ENCODE measurements at regions not wholly inside any gene's neighbourhood (a gene's known extent, or its start where the extent isn't known, plus 50 kb on each side); places are given as distances from the start of the nearest gene placed in this dataset.
"Not testable (repeated sequence)": the region's sequence is repeated elsewhere in the genome, so short reads cannot be mapped to it uniquely, and the experiment has no call there.

DNA sequence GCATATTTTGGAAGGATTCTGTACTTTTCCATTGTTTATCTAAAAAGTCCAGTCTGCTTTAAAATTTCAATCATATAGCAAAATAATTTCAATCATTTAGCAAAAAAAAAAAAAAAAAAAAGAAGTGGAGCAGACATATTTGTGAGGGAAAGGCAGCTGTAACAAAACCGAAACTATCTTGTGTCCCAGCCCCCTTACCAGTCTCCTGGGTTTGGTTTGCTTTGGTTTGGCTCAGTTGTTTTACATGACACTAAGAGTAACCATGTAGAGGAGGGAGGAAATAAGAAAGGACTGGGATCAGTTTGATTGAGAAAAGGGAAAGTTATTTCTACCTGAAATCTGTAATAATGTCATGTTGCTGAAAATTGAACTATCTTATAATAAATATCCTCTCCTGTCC is 158.8 kb upstream of the GADL1 start:
- DNase-seq = no peak

GRCh38 chr3:31054032-31054431 is 159.6 kb upstream of the GADL1 start:
- no peak for DNase-seq

DNA sequence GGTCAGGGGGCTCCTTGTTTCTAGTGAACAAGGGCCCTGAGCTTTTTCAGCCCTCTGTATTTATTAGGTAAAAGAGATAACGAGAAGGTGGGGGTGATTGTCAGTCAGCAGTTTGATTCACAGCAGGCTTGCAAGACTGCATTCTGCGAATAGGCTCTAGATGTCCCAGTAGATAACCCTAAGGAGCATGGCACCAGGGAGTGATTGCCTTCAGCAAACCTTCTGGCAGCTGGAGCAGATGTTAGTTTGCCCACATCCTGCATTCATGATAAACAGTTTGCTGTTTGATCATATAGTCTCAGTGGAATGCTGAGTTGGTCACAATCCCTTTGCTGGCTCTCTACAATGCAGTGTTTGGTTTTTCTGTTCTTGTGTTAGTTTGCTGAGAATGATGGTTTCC is 161.3 kb upstream of the GADL1 start:
- no peak for DNase-seq

DNA sequence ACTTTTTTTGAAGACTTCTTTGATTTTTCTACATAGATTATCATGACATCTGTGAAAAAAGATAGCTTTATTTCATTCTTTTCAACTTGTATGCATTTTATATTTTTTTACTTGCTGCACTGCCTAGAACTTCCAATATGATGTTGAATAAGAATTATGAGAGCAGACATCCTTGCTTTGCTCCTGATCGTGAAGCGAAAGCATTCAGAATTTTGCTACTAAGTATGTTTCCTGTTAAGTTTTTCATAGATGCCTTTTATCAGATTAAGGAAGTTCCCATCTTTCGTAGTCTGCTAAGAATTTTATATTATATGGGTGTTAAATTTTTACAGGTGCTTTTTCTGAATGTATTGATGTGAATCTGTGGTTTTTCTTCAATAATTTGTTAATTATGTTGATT is 163.4 kb upstream of the GADL1 start:
- DNase-seq = no peak

DNA sequence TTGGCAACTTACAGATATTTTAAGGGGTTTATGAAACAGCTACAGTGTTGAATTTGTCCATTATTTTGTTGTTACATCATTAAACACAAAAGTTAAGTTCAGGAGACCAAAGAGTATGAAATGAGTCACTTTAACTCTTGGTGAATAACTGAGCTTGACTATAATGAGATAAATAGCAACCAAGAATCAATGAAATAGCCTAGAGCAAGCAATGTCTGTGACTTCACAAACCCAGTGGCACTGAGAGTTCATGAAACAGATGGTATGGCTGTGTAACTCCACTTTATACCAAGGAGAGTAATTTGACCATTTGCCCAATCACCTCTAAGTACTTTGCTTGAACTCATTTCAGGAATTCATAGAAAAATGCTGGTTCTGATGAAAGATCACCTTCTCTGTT is 169.6 kb upstream of the GADL1 start:
- no peak for DNase-seq

DNA sequence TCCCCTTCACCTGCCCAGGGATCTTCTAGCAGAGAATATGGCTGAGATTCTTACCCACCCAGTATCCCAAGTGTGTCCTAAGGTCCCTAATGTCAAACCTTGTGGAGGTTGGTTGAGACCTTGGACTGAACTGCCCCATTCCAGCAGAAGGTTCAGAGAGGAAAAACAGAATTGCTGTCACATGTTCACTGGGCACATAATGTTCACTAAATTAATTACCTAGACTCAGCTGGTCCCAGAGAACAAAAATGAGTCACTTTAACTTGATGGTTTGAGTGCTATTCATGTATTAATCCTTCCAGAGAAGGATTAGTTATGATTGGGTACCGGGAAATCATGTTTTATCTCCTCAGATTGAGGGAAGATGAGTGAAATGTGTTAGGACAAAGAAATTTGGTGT is 171.3 kb upstream of the GADL1 start:
- no peak for DNase-seq

- DNase-seq = no peak
These were observed 172.5 kb upstream of the GADL1 start for GRCh38 chr3:31067004-31067403.

- DNase-seq = no peak
These were observed 181.0 kb upstream of the GADL1 start for GRCh38 chr3:31075471-31075870.

DNA sequence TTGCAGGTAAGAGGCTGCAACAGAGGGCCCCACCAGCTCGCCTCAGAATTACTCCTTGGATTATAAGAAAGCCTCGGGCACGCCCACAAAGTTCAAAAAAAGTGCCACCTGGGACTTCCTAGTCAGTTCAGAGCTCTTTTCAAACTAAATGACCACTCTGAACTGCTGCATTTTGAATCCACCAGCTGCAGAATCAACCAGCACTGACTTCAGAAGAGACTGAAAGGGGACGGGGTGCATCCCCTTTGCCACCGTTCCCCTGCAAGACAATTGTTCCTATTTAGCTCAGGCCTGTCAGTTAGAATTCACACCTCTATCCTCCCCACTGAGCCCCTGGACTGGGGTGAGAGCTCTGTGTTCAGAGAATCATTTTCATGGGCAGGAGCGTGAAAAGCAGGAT is 181.4 kb upstream of the GADL1 start:
- no peak for DNase-seq

DNA sequence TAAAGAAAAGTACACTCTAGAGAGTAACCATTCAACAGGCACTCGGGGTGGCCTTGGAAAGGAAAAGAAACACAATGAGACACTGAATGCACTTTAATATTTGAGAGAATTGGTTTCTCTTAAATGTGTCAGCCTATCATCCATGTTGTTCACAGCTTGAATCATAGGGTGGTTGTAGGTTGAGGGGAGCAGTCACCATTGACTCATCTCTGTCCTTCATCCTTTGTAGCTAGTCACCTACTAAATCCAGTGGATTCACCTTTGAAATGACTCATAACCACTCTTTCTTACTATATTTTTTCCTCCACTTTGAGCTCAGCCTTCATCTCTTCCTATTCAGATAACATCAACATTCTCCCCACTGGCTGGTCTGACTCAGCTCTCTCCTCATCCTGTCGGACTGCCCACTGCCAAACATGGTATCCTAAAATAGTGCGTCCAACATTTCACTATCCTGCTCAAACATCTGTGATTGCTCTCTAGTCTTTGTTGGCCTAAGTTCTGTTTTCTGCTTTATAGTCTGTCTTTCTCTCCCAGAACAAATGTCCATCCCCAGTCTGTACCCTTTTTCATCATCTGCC is 182.7 kb upstream of the GADL1 start:
- peak; percentile 28 for DNase-seq

GRCh38 chr3:31077826-31078225 is 183.4 kb upstream of the GADL1 start:
- no peak for DNase-seq

- no peak for DNase-seq
These were observed 185.2 kb upstream of the GADL1 start for GRCh38 chr3:31079689-31080088.

GRCh38 chr3:31081018-31081662 is 186.7 kb upstream of the GADL1 start:
- no peak for DNase-seq

DNA sequence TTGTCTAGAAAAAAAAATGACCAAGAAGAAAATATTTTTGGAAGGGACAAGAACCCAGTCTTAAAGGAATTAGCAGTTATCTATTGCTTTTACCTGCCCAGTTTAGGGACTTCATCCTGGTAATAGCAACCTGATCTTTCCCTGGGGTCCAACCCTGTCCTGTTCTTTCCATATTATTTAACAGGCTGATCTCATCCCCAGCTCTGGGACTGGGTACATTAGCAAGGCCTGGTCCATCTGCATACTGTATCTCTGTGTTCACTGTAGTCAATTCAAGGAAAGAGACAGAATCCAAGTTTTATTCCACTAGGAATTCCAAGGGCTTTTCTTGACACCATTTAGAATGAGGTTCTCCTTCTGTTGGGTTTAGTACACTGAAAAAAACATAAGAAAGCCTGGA is 191.7 kb upstream of the GADL1 start:
- DNase-seq = no peak

GRCh38 chr3:31086698-31087097 is 192.2 kb upstream of the GADL1 start:
- no peak for DNase-seq

DNA sequence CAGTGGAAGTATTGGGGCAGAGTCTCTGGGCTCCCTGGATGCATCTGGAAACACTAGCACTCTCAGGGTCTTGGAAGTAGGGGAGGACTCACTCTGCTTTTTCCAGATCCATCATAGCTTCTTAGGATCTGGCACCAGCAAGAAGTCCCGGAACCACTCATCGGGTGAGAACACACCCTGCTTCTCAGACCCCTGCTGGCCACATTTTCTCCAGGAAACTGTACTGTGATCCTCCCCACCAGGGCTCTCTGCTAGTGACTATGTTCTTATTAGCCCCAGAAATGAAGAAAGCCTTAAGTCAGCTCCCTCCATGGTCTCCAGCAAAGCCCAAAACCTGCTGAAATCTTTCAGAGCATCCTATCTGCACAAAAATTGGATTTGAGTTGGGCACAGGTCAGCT is 197.3 kb upstream of the GADL1 start:
- no peak for DNase-seq

GRCh38 chr3:31092748-31093589 is 198.5 kb upstream of the GADL1 start:
- no peak for DNase-seq

DNA sequence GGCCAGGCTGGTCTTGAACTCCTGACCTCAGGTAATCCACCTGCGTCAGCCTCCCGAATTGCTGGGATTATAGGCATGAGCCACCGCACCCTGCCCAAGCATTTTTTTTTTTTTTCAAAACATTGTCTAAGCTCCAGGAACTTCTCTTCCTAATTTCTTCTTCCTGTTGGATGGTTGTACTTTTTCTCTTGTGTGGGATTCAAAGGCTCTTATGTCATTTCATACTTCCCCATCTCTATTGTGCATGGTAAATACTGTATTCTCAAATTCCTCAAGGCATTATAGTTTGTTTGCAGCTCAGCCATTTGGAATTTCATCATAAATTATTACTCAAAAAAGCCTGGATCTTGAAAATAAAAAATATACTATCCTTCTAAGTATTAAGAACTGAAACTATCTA is 199.1 kb upstream of the GADL1 start:
- no peak for DNase-seq

- no peak for DNase-seq
These were observed 199.6 kb upstream of the GADL1 start for GRCh38 chr3:31094048-31094447.

DNA sequence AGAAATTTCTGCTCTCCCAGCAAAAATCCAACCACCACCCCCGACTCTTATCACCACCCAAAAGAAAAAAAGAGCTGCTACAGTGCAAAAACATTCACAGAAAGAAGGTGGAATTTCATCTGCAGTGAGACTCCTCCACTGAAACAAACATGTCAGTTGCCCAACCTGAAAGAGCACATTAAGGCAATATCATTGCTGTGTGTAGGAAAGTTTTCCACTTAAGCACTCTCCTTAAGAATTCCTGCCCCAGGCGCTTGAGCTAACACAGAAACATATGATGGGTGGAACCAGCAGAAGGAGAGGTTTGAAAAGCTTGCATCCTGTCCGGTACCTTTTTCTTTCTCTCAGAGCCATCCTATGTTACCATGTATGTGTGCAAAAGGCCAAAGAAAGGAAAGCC is 200.8 kb upstream of the GADL1 start:
- no peak for DNase-seq

DNA sequence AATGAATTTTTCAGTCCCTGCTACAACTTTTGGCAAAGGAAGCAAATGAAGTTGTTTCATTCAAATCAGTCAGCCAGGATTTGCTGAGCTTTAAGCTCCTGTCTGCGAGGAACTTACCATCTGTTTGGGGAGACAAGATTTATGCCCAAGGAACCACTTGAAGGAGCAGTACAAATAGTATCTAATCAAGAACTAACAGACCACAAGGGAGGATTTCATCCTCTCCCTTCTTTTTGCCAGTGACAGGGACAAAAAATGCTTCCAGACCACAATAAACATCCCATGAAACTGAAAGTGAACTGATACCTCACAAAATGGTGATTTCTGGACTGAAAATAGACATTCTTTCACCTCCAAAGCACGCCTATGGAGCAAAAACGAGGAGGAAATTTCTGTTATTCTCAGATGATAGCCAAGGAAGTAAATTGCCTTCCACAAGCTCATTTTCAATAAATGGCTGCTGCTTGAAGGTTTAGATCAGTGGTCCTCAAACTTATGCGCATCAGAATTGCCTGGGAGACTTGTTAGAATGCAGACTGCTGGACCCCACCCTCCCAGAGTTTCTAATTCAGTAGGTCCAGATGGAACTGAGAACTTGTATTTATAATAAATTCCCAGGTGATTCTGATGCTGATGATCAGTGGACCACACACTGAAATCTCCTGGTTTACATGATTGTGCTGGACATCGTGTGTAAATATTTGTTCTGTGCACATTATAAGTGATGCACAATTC is 202.4 kb upstream of the GADL1 start:
- no peak for DNase-seq

DNA sequence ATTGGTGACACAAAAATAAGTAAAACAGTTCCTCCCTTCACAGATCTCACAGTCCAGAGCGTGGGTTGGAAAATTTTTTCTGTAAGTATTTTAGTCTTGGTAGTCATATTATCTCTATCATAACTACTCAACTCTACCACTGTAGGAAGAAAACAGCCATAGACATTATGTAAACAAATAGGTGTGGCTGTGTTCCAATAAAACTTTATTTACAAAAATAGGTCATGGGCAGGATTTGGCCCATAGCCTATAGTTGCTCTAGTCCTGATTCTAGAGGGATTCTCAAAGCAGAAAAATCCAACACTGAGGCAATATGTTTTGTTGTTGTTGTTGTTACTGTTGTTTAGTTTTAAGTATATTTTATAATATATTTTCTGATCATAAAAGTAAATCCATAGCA is 206.1 kb upstream of the GADL1 start:
- DNase-seq = no peak

DNA sequence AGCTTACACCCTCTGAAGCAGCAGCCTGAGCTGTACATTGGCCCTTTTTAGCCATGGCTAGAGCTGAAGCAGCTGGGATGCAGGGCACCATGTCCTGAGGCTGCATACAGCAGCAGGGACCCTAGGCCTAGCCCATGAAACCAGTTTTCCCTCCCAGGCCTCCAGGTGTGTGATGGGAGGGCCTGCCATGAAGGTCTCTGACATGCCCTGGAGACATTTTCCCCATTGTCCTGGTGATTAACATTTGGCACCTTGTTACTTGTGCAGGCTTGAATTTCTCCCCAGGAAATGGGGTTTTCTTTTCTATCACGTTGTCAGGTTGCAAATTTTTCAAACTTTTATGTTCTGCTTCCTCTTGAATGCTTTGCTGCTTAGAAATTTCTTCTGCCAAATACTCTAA is 206.8 kb upstream of the GADL1 start:
- DNase-seq = not testable (repeated sequence)

Data from activated naive CD4-positive, alpha-beta T cell treated with anti-CD3 and anti-CD28 coated beads, Interleukin-2, amount 50 U/mL, for 16 hours (primary cell).